ENCODE measurements at regions not wholly inside any gene's neighbourhood (a gene's known extent, or its start where the extent isn't known, plus 50 kb on each side); places are given as distances from the start of the nearest gene placed in this dataset.

DNA sequence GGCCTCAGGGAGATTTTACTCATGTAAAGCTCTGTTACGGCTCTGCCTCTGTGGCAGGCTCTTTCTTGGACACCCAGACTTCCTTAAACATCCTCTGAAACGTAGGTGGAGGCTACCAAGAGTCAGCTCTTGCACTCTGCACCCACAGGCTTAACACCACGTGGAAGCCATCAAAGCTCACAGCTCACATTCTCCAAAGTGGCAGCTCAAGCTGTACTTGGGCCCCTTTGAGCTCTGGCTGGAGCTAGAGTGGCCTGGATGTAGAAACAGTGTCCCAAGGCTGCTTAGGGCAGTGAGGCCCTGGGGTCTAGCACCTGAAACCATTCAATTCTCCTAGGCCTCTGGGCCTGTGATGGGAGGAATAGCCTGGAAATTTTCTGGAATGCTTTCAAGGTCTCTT lies 155.3 kb upstream of the CDKN3 start:
- TF ChIP-seq, protein P1, sequence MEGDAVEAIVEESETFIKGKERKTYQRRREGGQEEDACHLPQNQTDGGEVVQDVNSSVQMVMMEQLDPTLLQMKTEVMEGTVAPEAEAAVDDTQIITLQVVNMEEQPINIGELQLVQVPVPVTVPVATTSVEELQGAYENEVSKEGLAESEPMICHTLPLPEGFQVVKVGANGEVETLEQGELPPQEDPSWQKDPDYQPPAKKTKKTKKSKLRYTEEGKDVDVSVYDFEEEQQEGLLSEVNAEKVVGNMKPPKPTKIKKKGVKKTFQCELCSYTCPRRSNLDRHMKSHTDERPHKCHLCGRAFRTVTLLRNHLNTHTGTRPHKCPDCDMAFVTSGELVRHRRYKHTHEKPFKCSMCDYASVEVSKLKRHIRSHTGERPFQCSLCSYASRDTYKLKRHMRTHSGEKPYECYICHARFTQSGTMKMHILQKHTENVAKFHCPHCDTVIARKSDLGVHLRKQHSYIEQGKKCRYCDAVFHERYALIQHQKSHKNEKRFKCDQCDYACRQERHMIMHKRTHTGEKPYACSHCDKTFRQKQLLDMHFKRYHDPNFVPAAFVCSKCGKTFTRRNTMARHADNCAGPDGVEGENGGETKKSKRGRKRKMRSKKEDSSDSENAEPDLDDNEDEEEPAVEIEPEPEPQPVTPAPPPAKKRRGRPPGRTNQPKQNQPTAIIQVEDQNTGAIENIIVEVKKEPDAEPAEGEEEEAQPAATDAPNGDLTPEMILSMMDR (IDR thresholded peaks at IDR 0.05), result no peak
- no peak for TF ChIP-seq POLR2A (IDR thresholded peaks at IDR 0.05)
- TF ChIP-seq EP300 (IDR thresholded peaks at IDR 0.05), result no peak
